BLaER1 (cell line): ENCODE measurements at regions not wholly inside any gene's neighbourhood (a gene's known extent, or its start where the extent isn't known, plus 50 kb on each side); places are given as distances from the start of the nearest gene placed in this dataset.
"Not testable (repeated sequence)": the region's sequence is repeated elsewhere in the genome, so short reads cannot be mapped to it uniquely, and the experiment has no call there.

Experiments
- H3K27ac ChIP-seq: shearing (Covaris generic); formaldehyde crosslinking; 2 replicates; pipeline ENCODE4 v1.8.1; 2022
- H3K27me3 ChIP-seq: shearing (Covaris generic); formaldehyde crosslinking; 2 replicates; pipeline ENCODE4 v1.8.1; 2022
- H3K36me3 ChIP-seq: shearing (Covaris generic); formaldehyde crosslinking; 2 replicates; pipeline ENCODE4 v1.8.1; 2022
- H3K4me1 ChIP-seq: shearing (Covaris generic); formaldehyde crosslinking; 2 replicates; pipeline ENCODE4 v1.8.1; 2022
- H3K4me2 ChIP-seq: shearing (Covaris generic); formaldehyde crosslinking; 2 replicates; pipeline ENCODE4 v1.8.1; 2022
- H3K4me3 ChIP-seq: shearing (Covaris generic); formaldehyde crosslinking; 2 replicates; pipeline ENCODE4 v1.8.1; 2022
- H3K9ac ChIP-seq: shearing (Covaris generic); formaldehyde crosslinking; 2 replicates; pipeline ENCODE4 v1.8.1; 2022
- H3K9me3 ChIP-seq: shearing (Covaris generic); formaldehyde crosslinking; 2 replicates; pipeline ENCODE4 v1.8.1; 2022
- H4K20me1 ChIP-seq: shearing (Covaris generic); formaldehyde crosslinking; 2 replicates; pipeline ENCODE4 v1.8.1; 2022
- Cebpa-rat ChIP-seq: shearing (Covaris generic); IDR thresholded peaks from 2 replicates; pipeline ENCODE4 v1.8.1; 2022

GRCh38 chr11:7143908-7144307 lies 55.1 kb downstream of the RBMXL2 start:
- Histone ChIP-seq H4K20me1 (no peaks in the 10 kb centered on the region), H3K4me1 (no peaks in the 10 kb centered on the region), H3K27ac (no peak overlapping the region), H3K36me3 (no peaks in the 10 kb centered on the region), H3K4me2 (no peak overlapping the region), H3K27me3 (no peaks in the 10 kb centered on the region), H3K9ac (no peak overlapping the region), H3K9me3 (peaks cover 16% of the 10 kb centered on the region), H3K4me3 (no peak overlapping the region)
- no peak for TF ChIP-seq Cebpa-rat

- H3K27ac ChIP-seq, H3K9ac ChIP-seq, H3K4me3 ChIP-seq, H3K36me3 ChIP-seq, H3K4me1 ChIP-seq, H3K4me2 ChIP-seq, H3K27me3 ChIP-seq, H4K20me1 ChIP-seq: not testable (repeated sequence)
- peaks cover 23% of the 10 kb centered on the region for H3K9me3 ChIP-seq
These were observed 61.3 kb downstream of the RBMXL2 start for GRCh38 chr11:7150104-7150503.

GRCh38 chr11:7154881-7155361 lies 66.1 kb downstream of the RBMXL2 start:
- TF ChIP-seq Cebpa-rat = no peak
- H3K36me3 ChIP-seq = no peaks in the 10 kb centered on the region
- no peaks in the 10 kb centered on the region; the same call in 1 of the 2 replicates for H3K9me3 ChIP-seq
- H3K27ac ChIP-seq = no peak overlapping the region
- no peaks in the 10 kb centered on the region for H3K27me3 ChIP-seq
- no peak overlapping the region for H3K4me3 ChIP-seq
- no peak overlapping the region for H3K4me2 ChIP-seq
- H3K4me1 ChIP-seq = peaks cover 16% of the 10 kb centered on the region
- no peaks in the 10 kb centered on the region for H4K20me1 ChIP-seq
- H3K9ac ChIP-seq = no peak overlapping the region

- peaks cover 16% of the 10 kb centered on the region for H3K4me1 ChIP-seq
- H3K9ac ChIP-seq = no peak overlapping the region
- no peaks in the 10 kb centered on the region for H3K27me3 ChIP-seq
- H3K36me3 ChIP-seq = no peaks in the 10 kb centered on the region
- H3K9me3 ChIP-seq = no peaks in the 10 kb centered on the region
- TF ChIP-seq Cebpa-rat = no peak
- H4K20me1 ChIP-seq = no peaks in the 10 kb centered on the region
- no peak overlapping the region for H3K4me3 ChIP-seq
- H3K4me2 ChIP-seq = no peak overlapping the region
- no peak overlapping the region for H3K27ac ChIP-seq
These were observed 72.2 kb downstream of the RBMXL2 start for GRCh38 chr11:7160814-7161489.

- Histone ChIP-seq H3K36me3 (no peaks in the 10 kb centered on the region), H3K4me2 (no peak overlapping the region), H4K20me1 (no peaks in the 10 kb centered on the region), H3K27ac (no peak overlapping the region), H3K9ac (no peak overlapping the region), H3K4me1 (no peaks in the 10 kb centered on the region), H3K4me3 (no peak overlapping the region), H3K27me3 (no peaks in the 10 kb centered on the region), H3K9me3 (no peaks in the 10 kb centered on the region)
- no peak for TF ChIP-seq Cebpa-rat
These were observed 77.1 kb downstream of the RBMXL2 start for GRCh38 chr11:7165911-7166310.

GRCh38 chr11:7167976-7168740 lies 79.4 kb downstream of the RBMXL2 start:
- Histone ChIP-seq H3K4me1 (no peaks in the 10 kb centered on the region), H3K9me3 (no peaks in the 10 kb centered on the region), H3K4me2 (no peak overlapping the region), H4K20me1 (no peaks in the 10 kb centered on the region), H3K9ac (no peak overlapping the region), H3K27ac (no peak overlapping the region), H3K27me3 (no peaks in the 10 kb centered on the region), H3K4me3 (no peak overlapping the region), H3K36me3 (no peaks in the 10 kb centered on the region)
- no peak for TF ChIP-seq Cebpa-rat

GRCh38 chr11:7168741-7168990 lies 79.9 kb downstream of the RBMXL2 start:
- H3K9me3 ChIP-seq = no peaks in the 10 kb centered on the region
- H4K20me1 ChIP-seq = no peaks in the 10 kb centered on the region
- H3K4me1 ChIP-seq = no peaks in the 10 kb centered on the region
- H3K27me3 ChIP-seq = no peaks in the 10 kb centered on the region
- TF ChIP-seq Cebpa-rat = no peak
- H3K4me3 ChIP-seq = no peak overlapping the region
- H3K27ac ChIP-seq = no peak overlapping the region
- H3K4me2 ChIP-seq = no peak overlapping the region
- H3K9ac ChIP-seq = no peak overlapping the region
- H3K36me3 ChIP-seq = no peaks in the 10 kb centered on the region

- H3K4me2 ChIP-seq = no peak overlapping the region
- no peaks in the 10 kb centered on the region for H3K4me1 ChIP-seq
- H3K36me3 ChIP-seq = no peaks in the 10 kb centered on the region
- no peaks in the 10 kb centered on the region for H4K20me1 ChIP-seq
- no peak overlapping the region for H3K4me3 ChIP-seq
- no peak overlapping the region for H3K27ac ChIP-seq
- H3K27me3 ChIP-seq = no peaks in the 10 kb centered on the region
- H3K9me3 ChIP-seq = no peaks in the 10 kb centered on the region
- no peak for TF ChIP-seq Cebpa-rat
- H3K9ac ChIP-seq = no peak overlapping the region
These were observed 81.3 kb upstream of the SYT9 start for GRCh38 chr11:7170431-7170830.

GRCh38 chr11:7175007-7175406 lies 76.7 kb upstream of the SYT9 start:
- no peak overlapping the region for H3K27ac ChIP-seq
- no peak for TF ChIP-seq Cebpa-rat
- no peaks in the 10 kb centered on the region for H3K4me1 ChIP-seq
- H3K27me3 ChIP-seq = no peaks in the 10 kb centered on the region
- H3K9ac ChIP-seq = no peak overlapping the region
- no peaks in the 10 kb centered on the region for H3K9me3 ChIP-seq
- H3K4me2 ChIP-seq = no peak overlapping the region
- H3K4me3 ChIP-seq = no peak overlapping the region
- no peaks in the 10 kb centered on the region for H3K36me3 ChIP-seq
- no peaks in the 10 kb centered on the region for H4K20me1 ChIP-seq

GRCh38 chr11:7186190-7186589 lies 65.5 kb upstream of the SYT9 start:
- H3K4me2 ChIP-seq = no peak overlapping the region
- H3K4me3 ChIP-seq = no peak overlapping the region
- H3K9me3 ChIP-seq = no peaks in the 10 kb centered on the region
- no peak overlapping the region for H3K27ac ChIP-seq
- no peaks in the 10 kb centered on the region for H4K20me1 ChIP-seq
- H3K27me3 ChIP-seq = no peaks in the 10 kb centered on the region
- H3K9ac ChIP-seq = no peak overlapping the region
- TF ChIP-seq Cebpa-rat = no peak
- H3K4me1 ChIP-seq = no peaks in the 10 kb centered on the region
- no peaks in the 10 kb centered on the region for H3K36me3 ChIP-seq
